ENCODE measurements at regions not wholly inside any gene's neighbourhood (a gene's known extent, or its start where the extent isn't known, plus 50 kb on each side); places are given as distances from the start of the nearest gene placed in this dataset.
A peak's percentile ranks its signal among the peaks of the same experiment; 100 is the strongest.

DNA sequence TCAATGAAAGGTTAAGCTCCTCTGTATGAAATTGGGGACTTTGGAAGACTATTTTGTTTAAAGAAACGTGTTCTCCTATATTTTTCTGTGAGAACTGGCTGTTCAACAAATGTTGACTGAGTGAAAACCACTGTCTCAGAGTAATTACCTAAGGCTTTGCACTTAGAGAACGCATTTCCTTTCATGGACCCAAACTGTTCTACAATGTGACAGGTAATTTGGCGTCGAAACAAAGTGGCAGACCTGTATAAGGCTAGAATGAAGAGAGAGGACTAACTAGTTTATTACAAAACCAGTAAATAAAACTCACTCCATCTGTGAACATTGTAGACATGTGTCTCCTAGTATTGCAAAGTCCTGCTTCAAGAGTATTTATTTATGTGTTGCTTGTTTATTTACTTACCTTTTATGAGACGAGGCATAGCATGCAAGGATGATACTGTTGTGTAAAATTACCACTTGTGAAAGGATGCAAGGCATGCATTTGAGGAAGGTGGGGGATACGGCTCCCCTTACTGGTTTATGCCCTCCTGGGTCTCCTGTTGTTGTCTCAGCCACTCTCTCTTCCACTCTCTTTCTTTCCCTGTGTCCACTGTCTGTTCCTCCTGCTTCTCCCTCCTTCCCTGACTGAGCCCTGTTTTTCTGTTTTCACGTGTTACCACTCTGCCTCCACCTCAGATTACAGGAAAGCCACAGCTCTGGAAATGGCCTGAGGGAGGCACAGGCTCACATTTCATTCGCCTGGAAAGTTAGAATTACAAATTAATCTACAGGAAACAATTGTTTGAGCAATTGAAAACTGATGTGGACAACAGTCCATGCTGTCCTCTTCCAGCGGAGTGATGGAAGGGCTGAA is 444.0 kb upstream of the ZNF608 start:
- DNase-seq = peak; percentile 52

DNA sequence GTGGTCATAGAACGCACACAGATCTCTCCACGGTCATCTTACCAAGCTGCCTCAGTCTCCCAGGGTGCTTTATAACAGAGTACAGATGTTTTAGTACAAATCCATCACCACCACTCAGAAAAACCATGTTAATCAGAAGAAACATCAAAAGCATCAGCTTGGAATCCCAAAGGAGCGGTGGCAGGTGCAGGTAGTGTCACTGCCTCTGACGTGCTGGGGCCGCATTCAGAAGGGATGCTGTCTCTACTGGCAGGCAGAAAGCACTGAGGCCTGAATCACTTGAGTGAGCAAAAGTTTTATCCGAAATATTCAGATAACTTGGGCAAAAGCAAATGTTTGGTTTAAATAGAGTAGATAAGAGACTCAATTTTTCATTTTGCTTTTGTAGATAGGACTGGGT is 448.4 kb upstream of the ZNF608 start:
- DNase-seq = peak; percentile 68

GRCh38 chr5:125196481-125197111 is 450.2 kb upstream of the ZNF608 start:
- peak; percentile 74 for DNase-seq

DNA sequence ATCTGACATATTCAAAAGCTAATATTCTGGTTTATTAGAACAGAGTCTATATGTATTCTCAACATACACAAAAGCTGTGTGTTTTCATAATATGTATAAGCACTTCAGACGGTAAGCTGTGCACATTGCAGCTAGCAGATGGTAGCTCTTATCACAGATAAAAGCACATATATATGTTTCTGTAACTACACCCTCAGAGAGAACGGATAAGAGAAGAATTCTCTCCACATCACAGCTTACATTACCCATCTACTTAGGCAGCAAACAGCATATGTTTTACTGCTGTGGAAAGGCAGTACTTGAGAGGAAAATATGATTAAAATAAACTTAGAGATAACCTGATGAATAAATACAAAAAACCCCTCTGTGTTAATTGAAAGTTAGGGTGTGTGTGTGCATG is 450.9 kb upstream of the ZNF608 start:
- no peak for DNase-seq

GRCh38 chr5:125198270-125198974 is 452.0 kb upstream of the ZNF608 start:
- peak; percentile 97 for DNase-seq

- no peak for DNase-seq
These were observed 452.9 kb upstream of the ZNF608 start for GRCh38 chr5:125199373-125199772.

GRCh38 chr5:125199968-125200865 is 453.8 kb upstream of the ZNF608 start:
- DNase-seq = peak; percentile 94

DNA sequence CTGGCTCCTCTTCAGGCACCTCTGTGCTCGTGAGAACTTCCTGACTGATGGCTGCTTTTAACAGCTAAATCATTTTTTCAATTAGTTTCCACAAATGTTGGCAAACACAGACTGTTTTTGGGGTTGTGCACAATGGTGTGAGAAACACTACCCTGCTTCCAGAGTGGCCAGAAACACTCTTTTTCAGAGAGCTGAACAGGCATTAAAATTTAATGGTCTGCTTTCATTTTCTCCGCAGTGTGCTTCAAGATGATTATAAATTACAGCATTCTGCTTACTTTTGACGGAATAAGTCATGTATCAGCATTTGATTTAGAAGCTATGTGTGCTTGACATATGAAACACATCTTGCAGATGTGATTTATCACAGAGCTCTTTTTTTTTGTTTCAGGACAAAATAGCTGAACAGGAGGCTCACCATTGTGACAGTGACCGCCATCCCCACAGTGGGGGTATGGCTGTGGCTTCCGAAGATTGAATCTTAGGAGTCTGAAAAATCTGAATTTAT is 454.5 kb upstream of the ZNF608 start:
- no peak for DNase-seq

GRCh38 chr5:125201446-125202052 is 455.1 kb upstream of the ZNF608 start:
- peak; percentile 55 for DNase-seq

- no peak for DNase-seq
These were observed 455.9 kb upstream of the ZNF608 start for GRCh38 chr5:125202353-125202752.

- no peak for DNase-seq
These were observed 456.5 kb upstream of the ZNF608 start for GRCh38 chr5:125202871-125203438.

- DNase-seq = no peak
These were observed 457.5 kb upstream of the ZNF608 start for GRCh38 chr5:125203912-125204311.

GRCh38 chr5:125205601-125206225 is 459.3 kb upstream of the ZNF608 start:
- no peak for DNase-seq

DNA sequence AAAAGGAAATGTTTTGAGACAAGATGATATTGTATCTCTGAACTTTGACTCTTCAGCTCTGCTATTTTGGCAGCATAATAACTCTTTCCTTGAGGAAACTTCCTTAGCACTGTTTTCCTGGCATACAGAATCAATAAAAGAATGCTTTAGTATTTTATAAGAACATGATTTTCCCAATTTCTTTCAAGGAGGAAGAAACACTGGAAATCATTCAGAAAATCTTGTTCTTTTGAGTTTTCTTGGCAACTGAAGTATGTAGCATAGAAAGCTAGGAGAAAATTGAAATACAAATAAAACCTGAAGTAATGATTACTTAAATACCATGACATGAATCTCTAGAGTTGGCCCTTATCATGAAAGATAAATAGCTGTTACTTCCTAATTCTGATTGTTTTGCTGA is 461.4 kb upstream of the ZNF608 start:
- DNase-seq = no peak

DNA sequence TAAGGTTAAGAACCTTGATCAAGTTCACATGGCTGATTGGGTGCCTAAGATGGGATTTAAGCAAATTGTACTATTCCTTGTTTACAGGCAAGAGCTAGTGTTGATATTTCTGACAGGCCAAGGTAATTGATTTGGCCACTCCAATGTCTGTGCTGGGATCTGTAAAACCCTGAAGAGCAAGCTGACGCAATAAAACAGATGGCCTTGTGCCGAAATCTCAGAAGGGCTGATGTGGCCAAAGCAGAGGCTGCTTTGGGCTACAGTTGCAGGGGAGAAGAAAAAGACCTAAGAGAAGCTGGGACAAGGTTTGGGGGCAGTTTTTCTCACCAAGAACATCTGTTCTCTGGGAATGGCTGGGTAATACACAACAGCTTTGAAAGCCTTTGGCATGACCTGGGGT is 463.2 kb upstream of the ZNF608 start:
- no peak for DNase-seq

GRCh38 chr5:125210242-125210947 is 464.0 kb upstream of the ZNF608 start:
- no peak for DNase-seq

GRCh38 chr5:125214080-125214479 is 467.6 kb upstream of the ZNF608 start:
- no peak for DNase-seq

DNA sequence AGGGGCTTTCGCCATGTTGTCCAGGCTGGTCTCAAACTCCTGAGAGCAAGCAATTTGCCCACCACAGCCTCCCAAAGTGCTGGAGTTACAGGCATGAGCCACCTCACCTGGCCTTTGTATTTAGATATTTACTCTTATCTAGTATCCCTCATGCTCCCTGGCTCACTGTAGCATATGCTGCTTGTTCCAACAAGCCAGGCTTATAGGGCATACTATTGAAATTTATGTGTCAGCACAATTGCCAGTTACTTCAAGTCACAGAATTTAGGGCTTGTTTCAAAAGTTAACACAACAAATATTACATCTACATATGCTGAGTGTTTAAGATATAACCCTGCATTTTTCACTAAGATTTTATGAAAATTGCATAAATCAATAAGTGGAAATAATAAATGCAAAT is 469.2 kb upstream of the ZNF608 start:
- no peak for DNase-seq

GRCh38 chr5:125219710-125220109 is 473.3 kb upstream of the ZNF608 start:
- no peak for DNase-seq

DNA sequence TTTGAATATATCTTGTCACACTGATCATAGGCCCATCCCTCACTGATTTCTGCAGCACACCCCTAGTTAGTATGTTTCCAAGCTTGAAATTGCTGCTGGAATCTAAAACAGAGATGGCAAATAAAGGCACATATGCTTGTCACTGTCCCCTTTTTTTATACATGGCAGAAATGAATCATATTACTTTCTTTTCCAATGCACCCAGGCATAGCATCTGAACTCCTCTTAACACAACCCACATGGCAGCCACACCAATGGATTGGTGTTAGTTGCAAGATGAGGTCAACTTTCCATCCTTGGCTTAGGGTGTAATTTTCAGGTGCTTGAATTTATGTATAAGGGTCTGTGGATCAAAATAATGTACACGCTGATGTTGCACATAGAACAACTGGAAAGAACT is 473.8 kb upstream of the ZNF608 start:
- DNase-seq = no peak

All from eye (tissue), 1 donor.